Stomach (tissue), 8 donors: ENCODE measurements at regions not wholly inside any gene's neighbourhood (a gene's known extent, or its start where the extent isn't known, plus 50 kb on each side); places are given as distances from the start of the nearest gene placed in this dataset.

Experiments used
- DNase-seq, 2 donors: peaks; one replicate each; pipeline versions ENCODE4 v3.0.0 to v3.0.0-alpha.2; 2013 to 2019
- H3K27ac ChIP-seq, 5 donors: fragments of 200-600 bp in 4 of 5; sonication (generic) in 4 of 5; one replicate each; pipeline ENCODE4 v1.5.1; 2013 to 2019; ENCODE audit warnings: mild to moderate bottlenecking in 1 of 5, moderate library complexity in 1 of 5
- H3K27me3 ChIP-seq, 3 donors: fragments of 200-600 bp; sonication (generic); one replicate each; pipeline ENCODE4 v1.5.1; 2017 to 2019; ENCODE audit warnings: mixed run types in 1 of 3
- H3K36me3 ChIP-seq, 4 donors: fragments of 200-600 bp; sonication (generic); 1 replicate in 3 of 4; 2 replicates in 1 of 4; pipeline ENCODE4 v1.5.1; 2016 to 2019
- H3K4me1 ChIP-seq, 4 donors: fragments of 200-600 bp; sonication (generic); one replicate each; pipeline ENCODE4 v1.5.1; 2016 to 2019
- H3K4me3 ChIP-seq, 4 donors: fragments of 200-600 bp; sonication (generic) in 3 of 4; one replicate each; pipeline ENCODE4 v1.5.1; 2016 to 2019; ENCODE audit warnings: mild to moderate bottlenecking in 1 of 4
- H3K9me3 ChIP-seq, 4 donors: fragments of 200-600 bp; sonication (generic); one replicate each; pipeline ENCODE4 v1.5.1; 2016 to 2019
- EP300 ChIP-seq: sonication (generic); formaldehyde crosslinking; IDR thresholded peaks from one replicate; pipeline ENCODE4 v1.6.1; 2017; ENCODE audit warnings: antibody characterized with exemption
- POLR2A ChIP-seq, 4 donors: fragments of 450-650 bp; IDR thresholded peaks; one replicate each; pipeline ENCODE4 v1.6.1; 2016; ENCODE audit warnings: antibody characterized with exemption in 4 of 4, control low read depth in 2 of 4, mild to moderate bottlenecking in 1 of 4, moderate library complexity in 1 of 4
- POLR2AphosphoS5 ChIP-seq, 3 donors: sonication (generic); formaldehyde crosslinking; IDR thresholded peaks; one replicate each; pipeline ENCODE4 v1.6.1; 2016; ENCODE audit warnings: antibody characterized with exemption in 3 of 3
- WGBS, 5 donors: extraction: QIAGEN DNeasy Blood & Tissue Kit in 3 of 5; methylation state at CpG; one replicate each; pipeline versions ENCODE4 v1.1.5 to v1.1.7; 2013 to 2018; 5-methylcytosine and 5-hydroxymethylcytosine counted together
- intact Hi-C: fragments of 100-400 bp; cut with DNase I; formaldehyde crosslinking; loops from one replicate; pipeline ENCODE4 v1.15.1; 2023; ENCODE audit warnings: low total_unique reads
- TF ChIP-seq, protein P1 (sequence below), 7 experiments: fragments of 450-650 bp in 4 of 7; fragments of 200-600 bp in 3 of 7; sonication (generic) in 3 of 7; IDR thresholded peaks; one replicate each; pipeline ENCODE4 v1.5.1; 2016 to 2019; ENCODE audit warnings: antibody characterized with exemption in 7 of 7, control low read depth in 2 of 7, mild to moderate bottlenecking in 1 of 7
- donor health status: healthy with polysubstance abuse.
- donor health status: Bipolar disorder and iron deficiency.
- donor health status: healthy.

DNA sequence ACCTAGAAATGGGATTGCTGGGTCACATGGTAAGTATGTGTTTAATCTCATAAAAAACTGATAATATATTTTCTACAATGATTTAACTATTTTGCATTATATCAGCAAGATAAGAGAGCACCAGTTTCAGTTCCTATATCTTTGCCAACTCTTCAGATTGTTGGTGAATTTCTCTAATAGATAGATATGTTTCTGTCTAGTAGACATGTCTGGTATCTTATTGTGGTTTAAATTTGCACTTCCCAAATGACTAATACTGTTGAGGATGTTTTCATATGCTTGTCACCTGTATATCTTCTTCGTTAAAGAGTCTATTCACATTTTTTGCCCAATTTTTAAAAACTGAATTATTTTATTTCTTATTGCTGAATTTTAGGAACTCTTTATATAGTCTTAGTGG lies 113.8 kb upstream of the UXS1 start:
- H3K36me3 ChIP-seq, result no peaks in the 10 kb centered on the region
- H3K27me3 ChIP-seq, result no peaks in the 10 kb centered on the region
- 69 to 83% (median 73%) methylated on average over 1 of the region's 1 CpG for WGBS, 5 donors
- TF ChIP-seq POLR2AphosphoS5 (IDR thresholded peaks at IDR 0.05) (no peak), POLR2A (IDR thresholded peaks at IDR 0.05) (no peak), EP300 (no peak)
- TF ChIP-seq, protein P1, sequence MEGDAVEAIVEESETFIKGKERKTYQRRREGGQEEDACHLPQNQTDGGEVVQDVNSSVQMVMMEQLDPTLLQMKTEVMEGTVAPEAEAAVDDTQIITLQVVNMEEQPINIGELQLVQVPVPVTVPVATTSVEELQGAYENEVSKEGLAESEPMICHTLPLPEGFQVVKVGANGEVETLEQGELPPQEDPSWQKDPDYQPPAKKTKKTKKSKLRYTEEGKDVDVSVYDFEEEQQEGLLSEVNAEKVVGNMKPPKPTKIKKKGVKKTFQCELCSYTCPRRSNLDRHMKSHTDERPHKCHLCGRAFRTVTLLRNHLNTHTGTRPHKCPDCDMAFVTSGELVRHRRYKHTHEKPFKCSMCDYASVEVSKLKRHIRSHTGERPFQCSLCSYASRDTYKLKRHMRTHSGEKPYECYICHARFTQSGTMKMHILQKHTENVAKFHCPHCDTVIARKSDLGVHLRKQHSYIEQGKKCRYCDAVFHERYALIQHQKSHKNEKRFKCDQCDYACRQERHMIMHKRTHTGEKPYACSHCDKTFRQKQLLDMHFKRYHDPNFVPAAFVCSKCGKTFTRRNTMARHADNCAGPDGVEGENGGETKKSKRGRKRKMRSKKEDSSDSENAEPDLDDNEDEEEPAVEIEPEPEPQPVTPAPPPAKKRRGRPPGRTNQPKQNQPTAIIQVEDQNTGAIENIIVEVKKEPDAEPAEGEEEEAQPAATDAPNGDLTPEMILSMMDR (IDR thresholded peaks at IDR 0.05), result no peak
- no peak for DNase-seq
- H3K4me1 ChIP-seq, result no peaks in the 10 kb centered on the region
- H3K27ac ChIP-seq, result no peak overlapping the region
- H3K4me3 ChIP-seq, result no peak overlapping the region
- no peaks in the 10 kb centered on the region for H3K9me3 ChIP-seq
- intact Hi-C loops, result no loop called here

- DNase-seq, result no peak
- no peaks in the 10 kb centered on the region for H3K27me3 ChIP-seq
- TF ChIP-seq, protein P1 (IDR thresholded peaks at IDR 0.05), result no peak
- TF ChIP-seq POLR2A (IDR thresholded peaks at IDR 0.05) (no peak), POLR2AphosphoS5 (IDR thresholded peaks at IDR 0.05) (no peak), EP300 (no peak)
- H3K4me3 ChIP-seq, result no peak overlapping the region
- intact Hi-C loops, result no loop called here
- no peaks in the 10 kb centered on the region for H3K4me1 ChIP-seq
- no peaks in the 10 kb centered on the region for H3K36me3 ChIP-seq
- 69 to 86% (median 82%) methylated on average over 3 of the region's 3 CpGs for WGBS, 5 donors
- H3K27ac ChIP-seq, result no peak overlapping the region
- no peaks in the 10 kb centered on the region for H3K9me3 ChIP-seq
These were observed 112.3 kb upstream of the UXS1 start for GRCh38 chr2:106306387-106306786.

GRCh38 chr2:106304612-106305184 lies 110.6 kb upstream of the UXS1 start:
- Histone ChIP-seq H3K4me1 (no peaks in the 10 kb centered on the region), H3K36me3 (no peaks in the 10 kb centered on the region), H3K9me3 (no peaks in the 10 kb centered on the region), H3K27ac (no peak overlapping the region), H3K4me3 (no peak overlapping the region), H3K27me3 (no peaks in the 10 kb centered on the region)
- intact Hi-C loops, result no loop called here
- TF ChIP-seq, protein P1 (IDR thresholded peaks at IDR 0.05), result no peak
- TF ChIP-seq POLR2A (IDR thresholded peaks at IDR 0.05) (no peak), EP300 (no peak), POLR2AphosphoS5 (IDR thresholded peaks at IDR 0.05) (no peak)
- WGBS, 5 donors, result 56 to 74% (median 60%) methylated on average over 5 of the region's 5 CpGs
- DNase-seq, result no peak

- DNase-seq, result no peak
- H3K36me3 ChIP-seq, result no peaks in the 10 kb centered on the region
- TF ChIP-seq POLR2A (IDR thresholded peaks at IDR 0.05), result no peak
- no peak for TF ChIP-seq EP300
- TF ChIP-seq, protein P1 (IDR thresholded peaks at IDR 0.05), result no peak
- TF ChIP-seq POLR2AphosphoS5 (IDR thresholded peaks at IDR 0.05), result no peak
- H3K9me3 ChIP-seq, result no peaks in the 10 kb centered on the region
- H3K27me3 ChIP-seq, result no peaks in the 10 kb centered on the region
- H3K4me3 ChIP-seq, result no peak overlapping the region
- intact Hi-C loops, result no loop called here
- H3K27ac ChIP-seq, result no peak overlapping the region
- H3K4me1 ChIP-seq, result no peaks in the 10 kb centered on the region
- WGBS, 5 donors, result 24 to 48% (median 31%) methylated on average over 2 of the region's 2 CpGs
These were observed 105.6 kb upstream of the UXS1 start for GRCh38 chr2:106299696-106300095.
